Heart right ventricle (tissue), 16 donors: ENCODE measurements at regions not wholly inside any gene's neighbourhood (a gene's known extent, or its start where the extent isn't known, plus 50 kb on each side); places are given as distances from the start of the nearest gene placed in this dataset.
"Not testable (repeated sequence)": the region's sequence is repeated elsewhere in the genome, so short reads cannot be mapped to it uniquely, and the experiment has no call there.

ENCODE experiments used
- ATAC-seq, 8 donors: fragments of 200-7000 bp; cut with Tn5 transposase; one replicate each; pipeline ENCODE4 v1.9.1; 2020; ENCODE audit warnings: mild to moderate bottlenecking in 8 of 8, moderate library complexity in 8 of 8, moderate number of reproducible peaks in 1 of 8
- DNase-seq, 2 donors: peaks; one replicate each; pipeline ENCODE4 v3.0.0-alpha.2; 2020
- H3K27ac ChIP-seq, 10 donors: fragments of 200-600 bp; sonication (generic) in 2 of 10; one replicate each; pipeline versions ENCODE4 v1.5.0 to v1.8.0; 2020 to 2022; ENCODE audit warnings: mild to moderate bottlenecking in 3 of 10
- H3K27me3 ChIP-seq, 7 donors: fragments of 200-600 bp; one replicate each; pipeline ENCODE4 v1.8.0; 2021 to 2022; ENCODE audit warnings: mild to moderate bottlenecking in 2 of 7
- H3K36me3 ChIP-seq, 9 donors: fragments of 200-600 bp; sonication (generic) in 1 of 9; one replicate each; pipeline versions ENCODE4 v1.5.0 to v1.8.0; 2020 to 2022; ENCODE audit warnings: mild to moderate bottlenecking in 2 of 9
- H3K4me1 ChIP-seq, 9 donors: fragments of 200-600 bp; sonication (generic) in 1 of 9; one replicate each; pipeline versions ENCODE4 v1.5.0 to v1.8.0; 2020 to 2022; ENCODE audit warnings: mild to moderate bottlenecking in 4 of 9
- H3K4me3 ChIP-seq, 10 donors: fragments of 200-600 bp; sonication (generic) in 2 of 10; one replicate each; pipeline versions ENCODE4 v1.5.0 to v1.8.0; 2020 to 2022; ENCODE audit warnings: mild to moderate bottlenecking in 7 of 10, moderate library complexity in 2 of 10
- H3K9me3 ChIP-seq, 11 donors: fragments of 200-600 bp in 10 of 11; sonication (generic) in 2 of 11; one replicate each; pipeline versions ENCODE4 v1.5.0 to v1.8.0; 2013 to 2022; ENCODE audit warnings: mild to moderate bottlenecking in 2 of 11, control low read depth in 1 of 11, moderate library complexity in 1 of 11
- CTCF ChIP-seq, 9 donors: fragments of 200-600 bp; sonication (generic) in 2 of 9; IDR thresholded peaks; one replicate each; pipeline versions ENCODE4 v1.5.0 to v1.8.0; 2021 to 2022; ENCODE audit warnings: antibody characterized with exemption in 9 of 9, mild to moderate bottlenecking in 5 of 9, moderate library complexity in 1 of 9
- WGBS, 2 donors: extraction: QIAGEN DNeasy Blood & Tissue Kit; methylation state at CpG; one replicate each; pipeline ENCODE4 v1.1.7; 2013; ENCODE audit warnings: inconsistent platforms in 1 of 2; 5-methylcytosine and 5-hydroxymethylcytosine counted together
- intact Hi-C, 10 donors: fragments of 100-400 bp; cut with DNase I; formaldehyde crosslinking; loops; one replicate each; pipeline versions ENCODE4 v1.11.1 to v1.14.2; 2022
- donor health status: Arrhythmogenic right ventricular cardiomyopathy.
- donor health status: ischemic (EF 13 %, LVEDD 7.1; RV severe dilation, severe dysfunction).
- donor health status: healthy with polysubstance abuse.
- donor health status: DM: no; HTN: yes; CAD: no.
- donor health status: DM: no; HTN: no; CAD: no.
- donor health status: ischemic (EF 25% LVEDD 6.9; RV normal size, moderate dysfunction).
- donor health status: ischemic (EF 25% LVEDD 5.7; RV mildly dilated, moderate dysfunction).
- donor health status: healthy.
- donor health status: DM: yes; HTN: yes; CAD: no.
- donor health status: Ischemic cardiomyopathy.
- donor health status: ischemic (EF 35%, LVEDD 5.7; RV mildly dilated, moderate dysfunction).
- donor health status: nonischemic (EF 11% LVEDD 7.7; RV severe dilation, severe dysfunction).
- donor health status: DM: yes; HTN: yes; CAD: no.
- donor health status: PGD.
- donor health status: ischemic (EF 29% LVEDD 5.4; RV normal size, mild dysfunction).
- donor health status: nonischemic (EF 23%, LVEDD 6.1; RV moderate dilation, normal function).

GRCh38 chr1:233722212-233722979, 108.5 kb downstream of the KCNK1 start:
- Histone ChIP-seq H3K36me3 (no peaks in the 10 kb centered on the region), H3K4me1 (peaks cover 2 to 40% (median 20%) of the 10 kb centered on the region in 9 donors), H3K27me3 (no peaks in the 10 kb centered on the region), H3K4me3 (no peak overlapping the region), H3K27ac (peak overlapping the region; percentile 66 to 91 (median 82)), H3K9me3 (peaks cover 0 to 14% (median 0%) of the 10 kb centered on the region in 11 donors)
- DNase-seq (no peak), ATAC-seq (peak in 7 of 8 donors; percentile 31 to 81 (median 78))
- intact Hi-C loops = loop anchor here in 4 of 10 donors (5.0 to 10.0 kb wide), 2 partner anchors 55 to 58 kb away; no protein-coding TSS in a partner anchor
- 32 to 41% methylated on average over 8 of the region's 8 CpGs for WGBS, 2 donors
- TF ChIP-seq CTCF (IDR thresholded peaks at IDR 0.05) = no peak

- Histone ChIP-seq H3K4me3 (no peak overlapping the region), H3K36me3 (no peaks in the 10 kb centered on the region), H3K27ac (peak overlapping the region; percentile 66 to 91 (median 82)), H3K9me3 (peaks cover 0 to 4% (median 0%) of the 10 kb centered on the region in 11 donors), H3K27me3 (no peaks in the 10 kb centered on the region), H3K4me1 (peaks cover 2 to 40% (median 20%) of the 10 kb centered on the region in 9 donors)
- WGBS, 2 donors = 54 to 63% methylated on average over 6 of the region's 6 CpGs
- peak; percentile 69 to 93 (median 82) for ATAC-seq
- intact Hi-C loops = loop anchor here in 4 of 10 donors (5.0 to 10.0 kb wide), 2 partner anchors 56 to 59 kb away; no protein-coding TSS in a partner anchor
- peak; percentile 24 to 45 for DNase-seq
- no peak for TF ChIP-seq CTCF (IDR thresholded peaks at IDR 0.05)
These were observed 109.5 kb downstream of the KCNK1 start for GRCh38 chr1:233723387-233723786.

GRCh38 chr1:233724131-233724631, 110.3 kb downstream of the KCNK1 start:
- H3K36me3 ChIP-seq, ATAC-seq, H3K9me3 ChIP-seq, H3K4me3 ChIP-seq, DNase-seq, H3K27me3 ChIP-seq: not testable (repeated sequence)
- Histone ChIP-seq H3K4me1 (peaks cover 2 to 40% (median 20%) of the 10 kb centered on the region in 9 donors), H3K27ac (peak overlapping the region in 8 of 10 donors; percentile 33 to 91 (median 84))
- intact Hi-C loops = loop anchor here in 4 of 10 donors (5.0 to 10.0 kb wide), 2 partner anchors 57 to 59 kb away; no protein-coding TSS in a partner anchor
- WGBS, 2 donors = 91 to 94% methylated on average over 10 of the region's 10 CpGs

- no peak overlapping the region for H3K4me3 ChIP-seq
- TF ChIP-seq CTCF (IDR thresholded peaks at IDR 0.05) = no peak
- ATAC-seq = no peak
- H3K27me3 ChIP-seq = no peaks in the 10 kb centered on the region
- H3K4me1 ChIP-seq = peaks cover 2 to 28% (median 18%) of the 10 kb centered on the region in 9 donors
- no peaks in the 10 kb centered on the region for H3K36me3 ChIP-seq
- H3K27ac ChIP-seq = no peak overlapping the region
- intact Hi-C loops = loop anchor here in 1 of 10 donors (10.0 kb wide), 1 partner anchor 61 kb away; no protein-coding TSS in a partner anchor
- no peaks in the 10 kb centered on the region for H3K9me3 ChIP-seq
- WGBS, 2 donors = 79 to 83% methylated on average over 9 of the region's 9 CpGs
- DNase-seq = no peak
These were observed 111.5 kb downstream of the KCNK1 start for GRCh38 chr1:233725423-233725822.
